ENCODE measurements at regions not wholly inside any gene's neighbourhood (a gene's known extent, or its start where the extent isn't known, plus 50 kb on each side); places are given as distances from the start of the nearest gene placed in this dataset.

GRCh38 chr6:94350833-94351232 lies 931.5 kb upstream of the EPHA7 start:
- TF ChIP-seq EZH2 (IDR thresholded peaks at IDR 0.05) (no peak), POLR2A (IDR thresholded peaks at IDR 0.05; ENCODE audit: borderline replicate concordance, extremely low read depth, insufficient read depth, insufficient read length) (no peak), SRF (IDR thresholded peaks at IDR 0.05; ENCODE audit: low read depth) (no peak)
- TF ChIP-seq, protein P1, sequence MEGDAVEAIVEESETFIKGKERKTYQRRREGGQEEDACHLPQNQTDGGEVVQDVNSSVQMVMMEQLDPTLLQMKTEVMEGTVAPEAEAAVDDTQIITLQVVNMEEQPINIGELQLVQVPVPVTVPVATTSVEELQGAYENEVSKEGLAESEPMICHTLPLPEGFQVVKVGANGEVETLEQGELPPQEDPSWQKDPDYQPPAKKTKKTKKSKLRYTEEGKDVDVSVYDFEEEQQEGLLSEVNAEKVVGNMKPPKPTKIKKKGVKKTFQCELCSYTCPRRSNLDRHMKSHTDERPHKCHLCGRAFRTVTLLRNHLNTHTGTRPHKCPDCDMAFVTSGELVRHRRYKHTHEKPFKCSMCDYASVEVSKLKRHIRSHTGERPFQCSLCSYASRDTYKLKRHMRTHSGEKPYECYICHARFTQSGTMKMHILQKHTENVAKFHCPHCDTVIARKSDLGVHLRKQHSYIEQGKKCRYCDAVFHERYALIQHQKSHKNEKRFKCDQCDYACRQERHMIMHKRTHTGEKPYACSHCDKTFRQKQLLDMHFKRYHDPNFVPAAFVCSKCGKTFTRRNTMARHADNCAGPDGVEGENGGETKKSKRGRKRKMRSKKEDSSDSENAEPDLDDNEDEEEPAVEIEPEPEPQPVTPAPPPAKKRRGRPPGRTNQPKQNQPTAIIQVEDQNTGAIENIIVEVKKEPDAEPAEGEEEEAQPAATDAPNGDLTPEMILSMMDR (IDR thresholded peaks at IDR 0.05 in 2 of 3, conservative IDR thresholded peaks at IDR 0.05 in 1 of 3; ENCODE audit: borderline replicate concordance in 1 of 3, insufficient read depth in 1 of 3, low read depth in 2 of 3, low read length in 2 of 3), result no peak

Measured in HCT116 (cell line).